OCI-LY1 (cell line): ENCODE measurements at regions not wholly inside any gene's neighbourhood (a gene's known extent, or its start where the extent isn't known, plus 50 kb on each side); places are given as distances from the start of the nearest gene placed in this dataset.

Source experiments
- CTCF ChIP-seq: fragments of 200-600 bp; sonication (generic), shearing (Covaris generic); IDR thresholded peaks from 2 replicates; pipeline ENCODE4 v1.5.1; 2017; ENCODE audit warnings: mild to moderate bottlenecking, antibody characterized with exemption, low read length, moderate library complexity, mixed read lengths
- EZH2 ChIP-seq: fragments of 200-600 bp; sonication (generic), shearing (Covaris generic); IDR thresholded peaks from 2 replicates; pipeline ENCODE4 v1.8.0; 2017; ENCODE audit warnings: borderline replicate concordance, mixed run types, mild to moderate bottlenecking, antibody characterized with exemption, low read length, moderate library complexity, mixed read lengths

GRCh38 chr5:4027088-4027734, 431.6 kb downstream of the IRX1 start:
- TF ChIP-seq CTCF (no peak), EZH2 (no peak)
